ENCODE measurements at regions not wholly inside any gene's neighbourhood (a gene's known extent, or its start where the extent isn't known, plus 50 kb on each side); places are given as distances from the start of the nearest gene placed in this dataset.
"Not testable (repeated sequence)": the region's sequence is repeated elsewhere in the genome, so short reads cannot be mapped to it uniquely, and the experiment has no call there.

GRCh38 chr17:54347495-54347894, 524.8 kb downstream of the KIF2B start:
- no peaks in the 10 kb centered on the region for H3K36me3 ChIP-seq (ENCODE audit: insufficient read depth, low read length)
- no peak overlapping the region for H3K4me2 ChIP-seq (ENCODE audit: insufficient read depth, low read length)
- H3K27me3 ChIP-seq (ENCODE audit: insufficient read depth, low read length) = no peaks in the 10 kb centered on the region
- no peak overlapping the region for H3K27ac ChIP-seq (ENCODE audit: low read depth, low read length)
- H2AFZ ChIP-seq (ENCODE audit: low read length) = no peak overlapping the region
- no peaks in the 10 kb centered on the region for H3K79me2 ChIP-seq (ENCODE audit: insufficient read depth, low read length)
- no peak overlapping the region for H3K4me3 ChIP-seq (ENCODE audit: insufficient read depth, low read length)
- H4K20me1 ChIP-seq (ENCODE audit: insufficient read depth, low read length) = no peaks in the 10 kb centered on the region
- no peak for TF ChIP-seq CTCF (IDR thresholded peaks at IDR 0.05; ENCODE audit: extremely low read depth, low read depth, low read length)
- no peaks in the 10 kb centered on the region for H3K4me1 ChIP-seq (ENCODE audit: insufficient read depth, low read length)
- DNase-seq (ENCODE audit: insufficient read length, low spot score, missing footprints) = no peak
- no peaks in the 10 kb centered on the region for H3K9me3 ChIP-seq (ENCODE audit: low read depth, low read length)

- Histone ChIP-seq H3K4me2 (ENCODE audit: insufficient read depth, low read length) (no peak overlapping the region), H3K79me2 (ENCODE audit: insufficient read depth, low read length) (no peaks in the 10 kb centered on the region), H3K4me1 (ENCODE audit: insufficient read depth, low read length) (no peaks in the 10 kb centered on the region), H2AFZ (ENCODE audit: low read length) (no peak overlapping the region), H3K27me3 (ENCODE audit: insufficient read depth, low read length) (no peaks in the 10 kb centered on the region), H3K27ac (ENCODE audit: low read depth, low read length) (no peak overlapping the region), H3K36me3 (ENCODE audit: insufficient read depth, low read length) (no peaks in the 10 kb centered on the region), H4K20me1 (ENCODE audit: insufficient read depth, low read length) (no peaks in the 10 kb centered on the region), H3K9me3 (ENCODE audit: low read depth, low read length) (no peaks in the 10 kb centered on the region), H3K4me3 (ENCODE audit: insufficient read depth, low read length) (no peak overlapping the region)
- no peak for DNase-seq (ENCODE audit: insufficient read length, low spot score, missing footprints)
- no peak for TF ChIP-seq CTCF (IDR thresholded peaks at IDR 0.05; ENCODE audit: extremely low read depth, low read depth, low read length)
These were observed 525.5 kb downstream of the KIF2B start for GRCh38 chr17:54348234-54348633.

GRCh38 chr17:54353789-54354525, 531.2 kb downstream of the KIF2B start:
- no peak overlapping the region for H3K27ac ChIP-seq (ENCODE audit: low read depth, low read length)
- no peak for DNase-seq (ENCODE audit: insufficient read length, low spot score, missing footprints)
- no peak for TF ChIP-seq CTCF (IDR thresholded peaks at IDR 0.05; ENCODE audit: extremely low read depth, low read depth, low read length)
- peaks cover 2% of the 10 kb centered on the region for H3K9me3 ChIP-seq (ENCODE audit: low read depth, low read length)
- H3K4me3 ChIP-seq (ENCODE audit: insufficient read depth, low read length) = no peak overlapping the region
- no peaks in the 10 kb centered on the region for H4K20me1 ChIP-seq (ENCODE audit: insufficient read depth, low read length)
- no peaks in the 10 kb centered on the region for H3K27me3 ChIP-seq (ENCODE audit: insufficient read depth, low read length)
- H3K79me2 ChIP-seq (ENCODE audit: insufficient read depth, low read length) = no peaks in the 10 kb centered on the region
- H3K4me1 ChIP-seq (ENCODE audit: insufficient read depth, low read length) = no peaks in the 10 kb centered on the region
- no peak overlapping the region for H3K4me2 ChIP-seq (ENCODE audit: insufficient read depth, low read length)
- no peak overlapping the region for H2AFZ ChIP-seq (ENCODE audit: low read length)
- H3K36me3 ChIP-seq (ENCODE audit: insufficient read depth, low read length) = no peaks in the 10 kb centered on the region

GRCh38 chr17:54361073-54361472, 538.3 kb downstream of the KIF2B start:
- DNase-seq (ENCODE audit: insufficient read length, low spot score, missing footprints); H3K79me2 ChIP-seq (ENCODE audit: insufficient read depth, low read length); H3K4me2 ChIP-seq (ENCODE audit: insufficient read depth, low read length); H2AFZ ChIP-seq (ENCODE audit: low read length); H3K36me3 ChIP-seq (ENCODE audit: insufficient read depth, low read length); H3K4me1 ChIP-seq (ENCODE audit: insufficient read depth, low read length); H3K4me3 ChIP-seq (ENCODE audit: insufficient read depth, low read length); H3K27ac ChIP-seq (ENCODE audit: low read depth, low read length); H3K27me3 ChIP-seq (ENCODE audit: insufficient read depth, low read length); H4K20me1 ChIP-seq (ENCODE audit: insufficient read depth, low read length); H3K9me3 ChIP-seq (ENCODE audit: low read depth, low read length): not testable (repeated sequence)

Data from osteoblast (primary cell).